GM21786 (cell line): ENCODE measurements at regions not wholly inside any gene's neighbourhood (a gene's known extent, or its start where the extent isn't known, plus 50 kb on each side); places are given as distances from the start of the nearest gene placed in this dataset.
"Not testable (repeated sequence)": the region's sequence is repeated elsewhere in the genome, so short reads cannot be mapped to it uniquely, and the experiment has no call there.

Source experiments
- ATAC-seq: cut with Tn5 transposase; IDR thresholded peaks from one replicate; pipeline ENCODE4 v1.9.1; 2021; ENCODE audit not compliant: unreplicated experiment

- no peak for ATAC-seq
Observed at GRCh38 chr11:22567759-22568158, 57.9 kb downstream of the FANCF start.

- ATAC-seq: no peak
Observed at GRCh38 chr11:22566293-22566692, 59.3 kb downstream of the FANCF start.

DNA sequence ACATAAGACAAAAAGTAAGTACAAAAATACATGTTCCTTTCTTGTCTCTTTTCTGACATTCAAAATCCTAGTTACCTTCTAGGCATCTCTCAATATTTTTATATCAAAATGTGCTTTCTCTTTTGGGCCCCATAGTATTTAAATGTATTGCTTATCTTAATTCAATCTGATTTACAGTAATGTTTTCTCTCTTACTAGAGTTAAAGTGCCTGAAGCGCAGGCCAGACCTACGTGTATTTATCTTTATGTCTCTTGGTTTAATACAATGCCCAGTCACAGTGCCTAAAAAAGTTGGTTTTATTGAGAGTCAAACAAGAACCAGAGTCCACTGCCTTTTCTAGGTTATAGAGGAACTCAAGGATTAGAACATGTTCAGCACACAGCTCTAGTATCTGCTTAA is 64.3 kb downstream of the FANCF start:
- no peak for ATAC-seq

DNA sequence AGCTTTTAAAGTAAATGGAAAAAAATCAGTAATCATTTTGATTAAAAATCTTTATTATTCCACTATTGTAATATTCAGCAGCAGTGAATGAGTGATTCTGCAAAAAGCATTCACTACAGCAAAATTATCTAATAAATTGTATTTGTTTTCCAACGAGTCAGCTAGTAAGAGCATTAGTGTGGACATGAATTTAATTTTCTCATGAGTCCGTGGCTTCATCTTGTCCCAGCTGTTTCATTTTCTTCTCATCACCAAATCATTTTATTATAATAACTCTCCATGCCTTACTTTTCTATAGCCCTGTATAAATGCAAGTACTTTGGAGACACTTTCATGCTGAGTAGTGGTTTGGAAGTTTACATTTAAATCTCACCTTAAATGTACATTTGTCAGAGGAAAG is 66.2 kb downstream of the FANCF start:
- no peak for ATAC-seq

DNA sequence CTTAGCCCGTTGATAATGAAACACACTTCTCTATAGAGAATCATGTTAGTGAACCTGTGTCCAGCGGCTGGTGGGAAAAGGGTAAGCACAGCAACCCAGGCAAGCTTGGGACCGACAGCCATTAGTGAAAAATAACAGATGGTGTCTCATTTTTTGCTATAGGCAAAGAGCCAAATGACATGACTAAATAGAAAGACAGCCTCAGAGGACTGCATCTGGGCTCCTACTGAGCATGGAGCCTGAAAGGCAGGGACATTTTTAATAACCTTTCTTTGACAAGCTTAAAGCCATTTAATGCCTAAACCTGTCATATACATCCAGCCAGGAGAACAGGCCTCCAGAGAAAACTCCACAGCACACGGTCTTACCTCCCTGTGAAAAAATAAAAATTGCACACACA is 67.0 kb downstream of the FANCF start:
- no peak for ATAC-seq

DNA sequence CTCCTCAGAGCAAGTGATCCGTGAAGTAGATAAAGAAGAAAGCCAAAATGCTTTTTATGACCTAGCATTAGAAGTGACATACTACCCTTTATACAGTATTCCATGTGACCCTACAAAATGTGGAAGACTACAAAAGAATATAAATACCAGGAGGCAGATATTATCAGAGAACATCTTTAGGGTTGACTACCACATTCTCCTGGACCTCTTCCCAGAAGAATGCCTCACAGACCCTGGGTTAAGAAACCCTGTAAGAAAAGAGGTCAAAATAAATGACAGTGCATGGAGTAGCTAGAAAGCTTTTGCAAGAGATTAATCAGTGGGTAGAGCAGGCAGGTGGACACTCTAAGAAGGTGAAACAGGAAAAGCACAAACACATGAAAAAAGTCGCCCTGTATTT is 69.2 kb downstream of the FANCF start:
- ATAC-seq: no peak

DNA sequence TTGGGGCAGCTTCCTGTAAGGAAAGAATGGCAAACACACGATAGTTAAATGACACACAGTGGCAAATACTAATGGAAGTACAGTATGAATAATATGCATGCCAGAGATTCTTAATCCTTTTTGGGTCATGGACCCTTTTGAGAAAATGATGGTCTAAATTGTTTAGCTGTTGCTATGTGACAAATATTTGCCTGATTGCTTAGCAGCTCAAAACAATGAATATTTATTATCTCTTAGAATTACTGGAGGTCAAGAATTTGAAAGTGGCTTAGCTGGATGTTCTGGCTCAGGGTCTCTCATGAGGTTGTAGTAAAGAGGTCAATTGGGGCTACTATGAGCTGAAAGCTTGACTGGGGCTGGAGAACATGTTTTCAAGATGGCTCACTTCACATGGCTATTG is 69.7 kb downstream of the FANCF start:
- ATAC-seq: no peak

DNA sequence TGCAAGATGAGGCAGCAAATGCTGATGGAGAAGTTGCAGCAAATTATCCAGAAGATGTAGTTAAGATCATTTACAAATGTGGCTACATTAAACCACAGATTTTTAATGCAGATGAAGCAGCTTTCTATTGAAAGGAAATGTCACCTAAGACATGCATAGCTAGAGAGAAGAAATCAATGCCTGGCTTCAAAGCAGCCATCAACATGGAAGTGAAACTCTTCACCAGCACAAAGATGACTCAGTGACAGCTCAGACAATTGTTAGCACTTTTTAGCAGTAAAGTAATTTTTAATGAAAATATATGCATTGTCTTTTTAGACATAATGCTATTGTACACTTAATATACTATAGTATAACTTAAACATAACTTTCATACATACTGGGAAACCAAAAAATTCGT is 71.4 kb downstream of the FANCF start:
- peak; percentile 92 for ATAC-seq

- no peak for ATAC-seq
Observed at GRCh38 chr11:22552885-22553284, 72.7 kb downstream of the FANCF start.

- no peak for ATAC-seq
Observed at GRCh38 chr11:22546746-22547145, 78.9 kb downstream of the FANCF start.

- no peak for ATAC-seq
Observed at GRCh38 chr11:22543261-22543660, 82.4 kb downstream of the FANCF start.

DNA sequence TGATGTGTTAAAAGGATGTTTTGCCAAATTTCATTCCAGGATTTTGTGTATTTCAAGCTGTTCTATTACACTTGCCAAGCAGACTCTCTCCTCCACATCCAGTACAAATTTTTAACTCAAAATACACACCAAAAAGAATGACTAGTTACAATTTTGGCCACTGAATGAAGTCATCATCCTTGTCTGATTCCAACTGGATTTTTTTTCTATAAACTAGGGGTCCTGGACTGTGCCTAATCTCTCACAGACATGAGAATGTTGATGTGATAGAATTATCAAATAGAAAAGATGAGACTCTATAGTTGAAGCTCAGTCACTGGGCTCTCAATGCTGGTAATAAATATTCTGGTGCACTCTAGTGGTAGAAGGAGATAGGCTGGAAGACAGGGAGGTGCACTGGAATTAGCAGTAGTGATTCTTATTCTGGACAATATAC is 85.8 kb downstream of the FANCF start:
- no peak for ATAC-seq

DNA sequence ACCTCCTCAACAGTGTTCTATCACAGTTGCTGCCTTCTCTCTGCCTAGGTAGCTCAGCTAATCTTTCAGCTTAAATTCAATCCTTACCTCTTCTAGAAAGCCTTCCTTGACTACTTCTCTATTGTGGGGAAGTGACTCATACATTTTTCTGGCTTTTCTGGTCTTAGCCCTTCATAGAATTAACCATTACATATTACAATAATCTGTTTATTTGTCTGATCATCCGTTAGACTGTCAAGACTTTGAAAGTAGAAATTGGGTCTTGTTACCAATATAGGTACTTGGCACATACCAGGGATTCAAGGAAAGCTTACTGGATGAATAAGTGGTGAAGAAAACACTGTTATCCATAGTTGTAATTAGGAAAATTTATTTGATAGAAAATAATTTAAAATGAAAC is 89.6 kb downstream of the FANCF start:
- ATAC-seq: no peak

- ATAC-seq: not testable (repeated sequence)
Observed at GRCh38 chr11:22528612-22529429, 96.8 kb downstream of the FANCF start.

GRCh38 chr11:22522225-22522624 is 103.4 kb downstream of the FANCF start:
- no peak for ATAC-seq

- ATAC-seq: peak; percentile 58
Observed at GRCh38 chr11:22521226-22521625, 104.4 kb downstream of the FANCF start.

- no peak for ATAC-seq
Observed at GRCh38 chr11:22520521-22520920, 105.1 kb downstream of the FANCF start.

DNA sequence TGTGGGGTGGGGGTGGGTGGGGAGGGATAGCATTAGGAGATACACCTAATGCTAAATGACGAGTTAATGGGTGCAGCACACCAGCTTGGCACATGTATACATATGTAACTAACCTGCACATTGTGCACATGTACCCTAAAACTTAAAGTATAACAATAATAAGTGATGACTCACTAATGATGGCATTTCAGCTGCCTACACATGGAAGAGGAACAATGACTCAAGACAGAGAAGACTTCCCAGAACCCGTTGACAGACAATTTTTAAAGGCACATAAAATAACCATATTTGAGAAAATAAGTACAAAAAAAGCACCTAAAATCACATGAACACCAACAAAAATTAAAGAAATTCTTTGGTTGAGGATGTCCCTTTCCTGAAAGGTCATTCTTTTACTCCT is 107.3 kb downstream of the FANCF start:
- ATAC-seq: not testable (repeated sequence)

- no peak for ATAC-seq
Observed at GRCh38 chr11:22516111-22516510, 109.5 kb downstream of the FANCF start.

- no peak for ATAC-seq
Observed at GRCh38 chr11:22512457-22512856, 113.2 kb downstream of the FANCF start.

DNA sequence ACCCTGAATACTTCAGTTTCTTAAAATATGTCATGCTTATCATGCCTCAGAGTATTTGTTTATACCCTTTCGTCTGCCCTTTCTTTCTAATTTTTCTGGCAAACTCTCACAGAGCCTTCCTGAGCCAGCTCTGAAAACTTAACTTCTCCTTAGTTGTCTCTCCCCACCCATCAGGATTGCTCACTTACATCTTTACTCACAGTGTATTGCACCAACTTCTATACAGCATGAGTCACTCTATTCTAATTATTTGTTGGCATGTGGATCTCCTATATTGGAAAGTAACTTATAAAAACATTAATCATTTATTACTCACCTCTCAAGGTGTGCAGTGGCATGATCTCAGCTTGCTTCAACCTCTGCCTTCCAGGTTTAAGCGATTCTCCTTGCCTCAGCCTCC is 114.9 kb downstream of the FANCF start:
- no peak for ATAC-seq

DNA sequence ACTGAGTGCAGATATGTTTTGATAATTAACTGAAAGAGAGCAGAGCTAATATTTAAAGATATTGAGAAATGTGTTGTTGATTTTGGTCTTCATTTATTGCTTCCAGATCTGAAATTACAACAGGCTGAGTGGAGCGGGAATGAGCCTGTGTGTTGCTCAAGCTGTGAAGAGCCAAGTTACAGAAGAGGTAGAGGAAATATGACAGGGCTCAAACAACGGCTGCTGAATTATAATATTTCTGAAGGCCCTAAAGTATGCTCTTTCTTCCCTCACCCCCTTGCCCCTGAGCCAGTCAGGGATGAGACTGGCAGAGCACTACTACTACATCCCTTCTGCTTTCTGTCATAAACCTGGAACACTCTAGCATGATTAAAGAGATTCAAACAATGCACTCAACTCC is 115.6 kb downstream of the FANCF start:
- ATAC-seq: no peak

DNA sequence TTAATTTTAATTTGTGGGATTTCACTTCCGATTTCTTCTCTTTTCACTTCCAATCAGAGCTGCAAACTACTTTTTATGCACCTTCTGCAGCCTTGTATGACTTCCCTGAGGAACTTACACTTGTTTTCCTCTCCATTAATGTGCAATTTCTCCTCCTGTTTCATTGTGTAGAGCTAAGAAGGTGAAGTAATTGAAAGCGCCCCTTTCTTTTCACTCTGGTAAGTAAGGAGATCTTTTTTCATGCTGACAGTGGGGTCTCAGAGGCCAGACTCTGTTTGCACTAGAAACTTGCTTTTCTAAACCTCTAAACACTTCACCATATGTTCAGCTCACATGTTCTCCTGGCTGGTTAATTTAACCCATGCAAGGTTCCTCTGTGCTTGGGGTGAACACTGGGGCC is 117.0 kb downstream of the FANCF start:
- no peak for ATAC-seq
